ENCODE measurements at regions not wholly inside any gene's neighbourhood (a gene's known extent, or its start where the extent isn't known, plus 50 kb on each side); places are given as distances from the start of the nearest gene placed in this dataset.

DNA sequence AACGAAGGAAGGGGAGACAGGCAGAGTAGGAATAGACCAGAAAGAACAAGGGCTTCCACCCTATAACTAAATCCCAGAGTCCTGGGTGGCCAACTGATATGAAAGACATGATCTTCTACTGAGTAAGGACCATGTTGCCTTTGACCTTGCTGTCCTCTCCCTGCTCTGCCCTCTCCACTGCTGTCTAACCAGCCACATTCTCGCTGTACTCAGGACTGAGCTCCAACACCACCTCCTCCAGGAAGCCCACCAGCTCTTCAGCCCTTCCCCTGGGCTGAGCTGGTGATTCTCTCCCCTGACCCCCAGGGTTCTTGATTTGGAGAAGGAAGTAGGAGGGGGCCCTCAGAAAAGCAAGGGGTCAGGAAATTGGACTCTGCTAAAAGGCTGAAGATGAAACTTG is 159.2 kb downstream of the DICER1 start:
- Mint-ChIP-seq H3K27ac (ENCODE audit: unreplicated experiment) (no peak overlapping the region), H3K4me3 (ENCODE audit: unreplicated experiment) (no peak overlapping the region), H3K9me3 (ENCODE audit: unreplicated experiment) (no peaks in the 10 kb centered on the region), H3K36me3 (ENCODE audit: unreplicated experiment) (no peaks in the 10 kb centered on the region), H3K4me1 (ENCODE audit: unreplicated experiment) (peaks cover 7% of the 10 kb centered on the region), H3K27me3 (ENCODE audit: unreplicated experiment) (peaks cover 51% of the 10 kb centered on the region)
- DNase-seq (ENCODE audit: extremely low spot score, unreplicated experiment) = no peak
- TF ChIP-seq, protein P1, sequence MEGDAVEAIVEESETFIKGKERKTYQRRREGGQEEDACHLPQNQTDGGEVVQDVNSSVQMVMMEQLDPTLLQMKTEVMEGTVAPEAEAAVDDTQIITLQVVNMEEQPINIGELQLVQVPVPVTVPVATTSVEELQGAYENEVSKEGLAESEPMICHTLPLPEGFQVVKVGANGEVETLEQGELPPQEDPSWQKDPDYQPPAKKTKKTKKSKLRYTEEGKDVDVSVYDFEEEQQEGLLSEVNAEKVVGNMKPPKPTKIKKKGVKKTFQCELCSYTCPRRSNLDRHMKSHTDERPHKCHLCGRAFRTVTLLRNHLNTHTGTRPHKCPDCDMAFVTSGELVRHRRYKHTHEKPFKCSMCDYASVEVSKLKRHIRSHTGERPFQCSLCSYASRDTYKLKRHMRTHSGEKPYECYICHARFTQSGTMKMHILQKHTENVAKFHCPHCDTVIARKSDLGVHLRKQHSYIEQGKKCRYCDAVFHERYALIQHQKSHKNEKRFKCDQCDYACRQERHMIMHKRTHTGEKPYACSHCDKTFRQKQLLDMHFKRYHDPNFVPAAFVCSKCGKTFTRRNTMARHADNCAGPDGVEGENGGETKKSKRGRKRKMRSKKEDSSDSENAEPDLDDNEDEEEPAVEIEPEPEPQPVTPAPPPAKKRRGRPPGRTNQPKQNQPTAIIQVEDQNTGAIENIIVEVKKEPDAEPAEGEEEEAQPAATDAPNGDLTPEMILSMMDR (IDR thresholded peaks at IDR 0.05) = no peak

DNA sequence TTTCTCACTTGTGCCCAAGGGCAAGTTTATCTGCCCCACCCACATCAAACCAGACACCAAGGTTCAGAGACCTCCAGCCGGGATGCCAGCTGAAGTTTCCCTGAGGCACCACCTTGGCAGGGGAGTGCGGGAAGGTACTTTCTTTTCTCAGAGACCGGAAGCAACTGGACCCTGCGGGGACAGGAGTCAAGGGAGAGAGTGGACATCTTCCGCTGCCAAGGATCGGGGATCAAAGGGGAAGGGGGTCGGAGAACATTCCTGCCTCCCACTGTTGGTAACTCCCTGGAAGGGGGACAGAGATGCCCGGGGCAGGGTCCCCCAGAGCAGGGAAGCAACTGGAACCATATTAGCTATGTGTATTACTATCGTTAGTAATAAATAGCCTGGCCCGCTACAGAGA is 161.8 kb downstream of the DICER1 start:
- Mint-ChIP-seq H3K27ac (ENCODE audit: unreplicated experiment) (no peak overlapping the region), H3K27me3 (ENCODE audit: unreplicated experiment) (peaks cover 58% of the 10 kb centered on the region), H3K4me3 (ENCODE audit: unreplicated experiment) (no peak overlapping the region), H3K36me3 (ENCODE audit: unreplicated experiment) (no peaks in the 10 kb centered on the region), H3K4me1 (ENCODE audit: unreplicated experiment) (no peaks in the 10 kb centered on the region), H3K9me3 (ENCODE audit: unreplicated experiment) (no peaks in the 10 kb centered on the region)
- TF ChIP-seq, protein P1 (IDR thresholded peaks at IDR 0.05) = no peak
- no peak for DNase-seq (ENCODE audit: extremely low spot score, unreplicated experiment)

DNA sequence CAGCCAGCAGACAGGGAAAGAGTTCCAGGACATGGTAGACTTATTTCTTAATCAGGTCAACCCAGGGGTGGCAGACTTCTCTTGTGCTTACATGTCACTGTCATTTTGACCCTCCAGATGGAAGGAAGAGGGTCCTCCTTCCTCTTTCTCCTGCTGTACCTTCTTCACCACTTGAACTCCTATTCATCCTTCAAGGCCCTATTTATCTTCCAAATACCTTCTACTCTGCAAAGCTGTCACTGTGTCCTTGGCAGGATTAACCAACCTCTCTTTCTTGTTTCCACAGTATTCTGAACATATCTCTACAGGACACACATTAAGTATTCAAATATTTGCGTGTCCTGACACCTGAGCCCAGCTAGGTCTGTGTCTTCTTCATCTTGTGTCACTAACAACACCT is 163.1 kb downstream of the DICER1 start:
- Mint-ChIP-seq H3K36me3 (ENCODE audit: unreplicated experiment) (no peaks in the 10 kb centered on the region), H3K27ac (ENCODE audit: unreplicated experiment) (no peak overlapping the region), H3K27me3 (ENCODE audit: unreplicated experiment) (peaks cover 56% of the 10 kb centered on the region), H3K4me3 (ENCODE audit: unreplicated experiment) (no peak overlapping the region), H3K9me3 (ENCODE audit: unreplicated experiment) (no peaks in the 10 kb centered on the region), H3K4me1 (ENCODE audit: unreplicated experiment) (no peaks in the 10 kb centered on the region)
- no peak for DNase-seq (ENCODE audit: extremely low spot score, unreplicated experiment)
- TF ChIP-seq, protein P1 (IDR thresholded peaks at IDR 0.05) = no peak

DNA sequence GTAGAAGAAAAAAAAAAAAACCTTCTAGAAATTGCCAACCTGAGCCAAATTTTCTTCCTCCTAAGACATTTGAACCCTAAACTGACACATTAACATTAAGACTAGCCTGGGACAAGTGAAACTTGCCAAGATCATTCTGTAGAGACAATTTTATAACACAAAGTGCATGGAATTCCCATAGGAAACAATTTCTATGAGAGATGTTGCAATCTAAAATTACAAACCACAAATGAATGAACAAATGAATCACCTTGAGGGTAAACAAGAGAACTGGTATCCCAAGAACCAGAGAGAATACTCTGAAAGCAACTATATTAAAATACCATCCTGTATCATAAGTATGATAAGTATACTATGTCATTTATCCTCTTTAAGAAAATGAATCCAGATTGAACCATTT is 165.3 kb downstream of the DICER1 start:
- H3K27ac Mint-ChIP-seq (ENCODE audit: unreplicated experiment) = no peak overlapping the region
- H3K27me3 Mint-ChIP-seq (ENCODE audit: unreplicated experiment) = peaks cover 49% of the 10 kb centered on the region
- TF ChIP-seq, protein P1 (IDR thresholded peaks at IDR 0.05) = no peak
- DNase-seq (ENCODE audit: extremely low spot score, unreplicated experiment) = no peak
- H3K4me1 Mint-ChIP-seq (ENCODE audit: unreplicated experiment) = no peaks in the 10 kb centered on the region
- H3K36me3 Mint-ChIP-seq (ENCODE audit: unreplicated experiment) = no peaks in the 10 kb centered on the region
- no peak overlapping the region for H3K4me3 Mint-ChIP-seq (ENCODE audit: unreplicated experiment)
- H3K9me3 Mint-ChIP-seq (ENCODE audit: unreplicated experiment) = peaks cover 5% of the 10 kb centered on the region

DNA sequence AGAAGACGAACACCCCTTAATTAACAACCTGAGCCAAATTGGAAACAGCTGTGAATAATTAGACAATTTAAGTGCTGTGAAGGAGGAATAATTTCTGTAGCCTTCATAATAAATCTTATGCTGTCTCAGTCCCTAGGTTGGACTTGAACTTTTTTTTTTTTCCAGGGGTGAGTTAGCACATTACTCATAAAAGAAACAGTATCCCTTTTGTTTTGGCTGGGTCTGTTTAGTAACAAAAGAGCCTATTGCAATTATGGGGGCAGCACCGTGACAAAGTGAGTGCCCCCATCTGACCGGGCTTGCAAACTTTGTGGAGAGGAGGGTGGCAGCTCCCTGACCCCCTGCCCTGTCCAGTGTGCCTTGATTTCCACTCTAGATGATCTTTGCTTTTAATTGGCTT is 167.4 kb downstream of the DICER1 start:
- Mint-ChIP-seq H3K36me3 (ENCODE audit: unreplicated experiment) (no peaks in the 10 kb centered on the region), H3K27me3 (ENCODE audit: unreplicated experiment) (peaks cover 59% of the 10 kb centered on the region), H3K4me3 (ENCODE audit: unreplicated experiment) (no peak overlapping the region), H3K4me1 (ENCODE audit: unreplicated experiment) (no peaks in the 10 kb centered on the region), H3K9me3 (ENCODE audit: unreplicated experiment) (peaks cover 11% of the 10 kb centered on the region), H3K27ac (ENCODE audit: unreplicated experiment) (no peak overlapping the region)
- no peak for DNase-seq (ENCODE audit: extremely low spot score, unreplicated experiment)
- TF ChIP-seq, protein P1 (IDR thresholded peaks at IDR 0.05) = no peak
